GM12872 (cell line): ENCODE measurements at regions not wholly inside any gene's neighbourhood (a gene's known extent, or its start where the extent isn't known, plus 50 kb on each side); places are given as distances from the start of the nearest gene placed in this dataset.

Experiments used
- CTCF ChIP-seq: IDR thresholded peaks from 3 replicates; pipeline ENCODE4 v1.5.1; 2011; ENCODE audit warnings: low read depth, mild to moderate bottlenecking, low read length, moderate library complexity; ENCODE audit not compliant: insufficient read depth

GRCh38 chr9:88745276-88746001, 210.5 kb downstream of the NXNL2 start:
- TF ChIP-seq CTCF: no peak

- TF ChIP-seq CTCF: no peak
Measured at GRCh38 chr9:88746029-88746742, 211.2 kb downstream of the NXNL2 start.

GRCh38 chr9:88746743-88747398, 211.9 kb downstream of the NXNL2 start:
- TF ChIP-seq CTCF: no peak

GRCh38 chr9:88747768-88748167, 212.8 kb downstream of the NXNL2 start:
- TF ChIP-seq CTCF: no peak

GRCh38 chr9:88748566-88749261, 213.7 kb downstream of the NXNL2 start:
- TF ChIP-seq CTCF: no peak

- TF ChIP-seq CTCF: no peak
Measured at GRCh38 chr9:88749420-88749819, 214.4 kb downstream of the NXNL2 start.

- no peak for TF ChIP-seq CTCF
Measured at GRCh38 chr9:88750832-88751360, 215.9 kb downstream of the NXNL2 start.
